Prostate gland (tissue), 2 donors: ENCODE measurements at regions not wholly inside any gene's neighbourhood (a gene's known extent, or its start where the extent isn't known, plus 50 kb on each side); places are given as distances from the start of the nearest gene placed in this dataset.

Source experiments
- small RNA-seq, 2 donors: library from RNA; depleted of rRNA; stranded (forward); fragments of <200 nt; gene quantifications; one replicate each; pipeline ENCODE3, GENCODE V24; 2016

Small RNAs in the stretch of these regions (small RNA-seq; reads per million reads assigned to genes)
- 0 reads per million in 2 donors for gene RNA5SP157
